HG03095 (cell line): ENCODE measurements at regions not wholly inside any gene's neighbourhood (a gene's known extent, or its start where the extent isn't known, plus 50 kb on each side); places are given as distances from the start of the nearest gene placed in this dataset.

ENCODE experiments used
- ATAC-seq: cut with Tn5 transposase; IDR thresholded peaks from one replicate; pipeline ENCODE4 v1.9.1; 2021; ENCODE audit warnings: moderate library complexity; ENCODE audit not compliant: unreplicated experiment

GRCh38 chr6:44050872-44051505 lies 76.3 kb downstream of the MRPL14 start:
- no peak for ATAC-seq

GRCh38 chr6:44049989-44050871 lies 77.0 kb downstream of the MRPL14 start:
- no peak for ATAC-seq

- ATAC-seq, result peak; percentile 65
Measured at GRCh38 chr6:44049163-44049988, 77.9 kb downstream of the MRPL14 start.

GRCh38 chr6:44048277-44048676 lies 79.0 kb downstream of the MRPL14 start:
- no peak for ATAC-seq

GRCh38 chr6:44047801-44048200 lies 79.5 kb downstream of the MRPL14 start:
- no peak for ATAC-seq

- ATAC-seq, result no peak
Measured at GRCh38 chr6:44047179-44047546, 80.1 kb downstream of the MRPL14 start.

GRCh38 chr6:44046516-44047178 lies 80.6 kb downstream of the MRPL14 start:
- no peak for ATAC-seq

- ATAC-seq, result no peak
Measured at GRCh38 chr6:44045672-44046015, 81.6 kb downstream of the MRPL14 start.

- ATAC-seq, result no peak
Measured at GRCh38 chr6:44044940-44045671, 82.1 kb downstream of the MRPL14 start.

- no peak for ATAC-seq
Measured at GRCh38 chr6:44044154-44044539, 83.1 kb downstream of the MRPL14 start.

- ATAC-seq, result no peak
Measured at GRCh38 chr6:44043479-44044153, 83.6 kb downstream of the MRPL14 start.

GRCh38 chr6:44042989-44043478 lies 84.2 kb downstream of the MRPL14 start:
- ATAC-seq, result no peak

- no peak for ATAC-seq
Measured at GRCh38 chr6:44042261-44042988, 84.8 kb downstream of the MRPL14 start.

GRCh38 chr6:44041461-44042260 lies 85.6 kb downstream of the MRPL14 start:
- ATAC-seq, result no peak

GRCh38 chr6:44040786-44041185 lies 86.5 kb downstream of the MRPL14 start:
- ATAC-seq, result no peak

GRCh38 chr6:44039839-44040350 lies 87.4 kb downstream of the MRPL14 start:
- no peak for ATAC-seq

- ATAC-seq, result no peak
Measured at GRCh38 chr6:44039191-44039719, 88.0 kb downstream of the MRPL14 start.
